ENCODE measurements at regions not wholly inside any gene's neighbourhood (a gene's known extent, or its start where the extent isn't known, plus 50 kb on each side); places are given as distances from the start of the nearest gene placed in this dataset.

- Histone ChIP-seq H3K4me3 (no peak overlapping the region), H3K27ac (no peak overlapping the region), H3K9me3 (ENCODE audit: low read depth, low read length) (no peaks in the 10 kb centered on the region), H3K9ac (ENCODE audit: insufficient read length) (no peak overlapping the region), H3K36me3 (ENCODE audit: insufficient read depth, low read length) (no peaks in the 10 kb centered on the region)
- TF ChIP-seq POLR2AphosphoS5 (IDR thresholded peaks at IDR 0.05; ENCODE audit: borderline replicate concordance, low read depth, low read length): no peak
- no peak for TF ChIP-seq FOXP2 (optimal IDR thresholded peaks at IDR 0.05; ENCODE audit: control extremely low read depth, extremely low read length, insufficient read depth)
- DNase-seq (ENCODE audit: low read depth, low spot score): no peak
These were observed 2106.2 kb downstream of the TP53TG3F start for GRCh38 chr16:35565626-35566025.

GRCh38 chr16:35569413-35569812 is 2110.0 kb downstream of the TP53TG3F start:
- Histone ChIP-seq H3K9me3 (ENCODE audit: low read depth, low read length) (no peaks in the 10 kb centered on the region), H3K27ac (no peak overlapping the region), H3K4me3 (no peak overlapping the region), H3K9ac (ENCODE audit: insufficient read length) (no peak overlapping the region), H3K36me3 (ENCODE audit: insufficient read depth, low read length) (no peaks in the 10 kb centered on the region)
- no peak for DNase-seq (ENCODE audit: low read depth, low spot score)
- TF ChIP-seq EZH2 (IDR thresholded peaks at IDR 0.05) (no peak), FOXP2 (optimal IDR thresholded peaks at IDR 0.05; ENCODE audit: control extremely low read depth, extremely low read length, insufficient read depth) (no peak), POLR2AphosphoS5 (IDR thresholded peaks at IDR 0.05; ENCODE audit: borderline replicate concordance, low read depth, low read length) (no peak)

- Histone ChIP-seq H3K36me3 (ENCODE audit: insufficient read depth, low read length) (no peaks in the 10 kb centered on the region), H3K9ac (ENCODE audit: insufficient read length) (no peak overlapping the region), H3K4me3 (no peak overlapping the region), H3K9me3 (ENCODE audit: low read depth, low read length) (no peaks in the 10 kb centered on the region), H3K27ac (no peak overlapping the region)
- no peak for DNase-seq (ENCODE audit: low read depth, low spot score)
- TF ChIP-seq FOXP2 (optimal IDR thresholded peaks at IDR 0.05; ENCODE audit: control extremely low read depth, extremely low read length, insufficient read depth) (no peak), POLR2AphosphoS5 (IDR thresholded peaks at IDR 0.05; ENCODE audit: borderline replicate concordance, low read depth, low read length) (no peak), EZH2 (IDR thresholded peaks at IDR 0.05) (no peak)
These were observed 2111.5 kb downstream of the TP53TG3F start for GRCh38 chr16:35570946-35571345.

GRCh38 chr16:35572186-35572585 is 2112.8 kb downstream of the TP53TG3F start:
- DNase-seq (ENCODE audit: low read depth, low spot score): no peak
- no peak overlapping the region for H3K27ac ChIP-seq
- no peaks in the 10 kb centered on the region for H3K36me3 ChIP-seq (ENCODE audit: insufficient read depth, low read length)
- H3K9me3 ChIP-seq (ENCODE audit: low read depth, low read length): no peaks in the 10 kb centered on the region
- TF ChIP-seq EZH2 (IDR thresholded peaks at IDR 0.05) (no peak), FOXP2 (optimal IDR thresholded peaks at IDR 0.05; ENCODE audit: control extremely low read depth, extremely low read length, insufficient read depth) (no peak), POLR2AphosphoS5 (IDR thresholded peaks at IDR 0.05; ENCODE audit: borderline replicate concordance, low read depth, low read length) (no peak)
- H3K9ac ChIP-seq (ENCODE audit: insufficient read length): no peak overlapping the region
- no peak overlapping the region for H3K4me3 ChIP-seq

- TF ChIP-seq EZH2 (IDR thresholded peaks at IDR 0.05) (no peak), POLR2AphosphoS5 (IDR thresholded peaks at IDR 0.05; ENCODE audit: borderline replicate concordance, low read depth, low read length) (no peak), FOXP2 (optimal IDR thresholded peaks at IDR 0.05; ENCODE audit: control extremely low read depth, extremely low read length, insufficient read depth) (no peak)
- Histone ChIP-seq H3K36me3 (ENCODE audit: insufficient read depth, low read length) (no peaks in the 10 kb centered on the region), H3K4me3 (no peak overlapping the region), H3K9me3 (ENCODE audit: low read depth, low read length) (no peaks in the 10 kb centered on the region), H3K9ac (ENCODE audit: insufficient read length) (no peak overlapping the region), H3K27ac (no peak overlapping the region)
- no peak for DNase-seq (ENCODE audit: low read depth, low spot score)
These were observed 2114.0 kb downstream of the TP53TG3F start for GRCh38 chr16:35573407-35573806.

- Histone ChIP-seq H3K4me3 (no peak overlapping the region), H3K9me3 (ENCODE audit: low read depth, low read length) (no peaks in the 10 kb centered on the region), H3K9ac (ENCODE audit: insufficient read length) (no peak overlapping the region), H3K27ac (no peak overlapping the region), H3K36me3 (ENCODE audit: insufficient read depth, low read length) (no peaks in the 10 kb centered on the region)
- no peak for DNase-seq (ENCODE audit: low read depth, low spot score)
- no peak for TF ChIP-seq FOXP2 (optimal IDR thresholded peaks at IDR 0.05; ENCODE audit: control extremely low read depth, extremely low read length, insufficient read depth)
- TF ChIP-seq POLR2AphosphoS5 (IDR thresholded peaks at IDR 0.05; ENCODE audit: borderline replicate concordance, low read depth, low read length): no peak
- TF ChIP-seq EZH2 (IDR thresholded peaks at IDR 0.05): no peak
These were observed 2114.6 kb downstream of the TP53TG3F start for GRCh38 chr16:35574011-35574410.

GRCh38 chr16:35574454-35575431 is 2115.3 kb downstream of the TP53TG3F start:
- H3K4me3 ChIP-seq: no peak overlapping the region
- no peaks in the 10 kb centered on the region for H3K36me3 ChIP-seq (ENCODE audit: insufficient read depth, low read length)
- H3K9ac ChIP-seq (ENCODE audit: insufficient read length): no peak overlapping the region
- TF ChIP-seq POLR2AphosphoS5 (IDR thresholded peaks at IDR 0.05; ENCODE audit: borderline replicate concordance, low read depth, low read length) (no peak), FOXP2 (optimal IDR thresholded peaks at IDR 0.05; ENCODE audit: control extremely low read depth, extremely low read length, insufficient read depth) (no peak)
- no peak for DNase-seq (ENCODE audit: low read depth, low spot score)
- H3K27ac ChIP-seq: no peak overlapping the region
- no peaks in the 10 kb centered on the region for H3K9me3 ChIP-seq (ENCODE audit: low read depth, low read length)

- DNase-seq (ENCODE audit: low read depth, low spot score): no peak
- H3K36me3 ChIP-seq (ENCODE audit: insufficient read depth, low read length): no peaks in the 10 kb centered on the region
- H3K9me3 ChIP-seq (ENCODE audit: low read depth, low read length): no peaks in the 10 kb centered on the region
- no peak for TF ChIP-seq FOXP2 (optimal IDR thresholded peaks at IDR 0.05; ENCODE audit: control extremely low read depth, extremely low read length, insufficient read depth)
- TF ChIP-seq EZH2 (IDR thresholded peaks at IDR 0.05): no peak
- TF ChIP-seq POLR2AphosphoS5 (IDR thresholded peaks at IDR 0.05; ENCODE audit: borderline replicate concordance, low read depth, low read length): no peak
- H3K27ac ChIP-seq: no peak overlapping the region
- H3K4me3 ChIP-seq: no peak overlapping the region
- H3K9ac ChIP-seq (ENCODE audit: insufficient read length): no peak overlapping the region
These were observed 2116.0 kb downstream of the TP53TG3F start for GRCh38 chr16:35575432-35575821.
